Osteocyte (in vitro differentiated cells): ENCODE measurements at regions not wholly inside any gene's neighbourhood (a gene's known extent, or its start where the extent isn't known, plus 50 kb on each side); places are given as distances from the start of the nearest gene placed in this dataset.

Source experiments
- DNase-seq: peaks from one replicate; pipeline ENCODE4 v3.0.0; 2021; ENCODE audit warnings: mixed read lengths; ENCODE audit not compliant: unreplicated experiment; ENCODE audit errors: extremely low spot score
- H3K27ac Mint-ChIP-seq: one replicate; pipeline ENCODE4 v1.8.0; 2021; ENCODE audit warnings: mild to moderate bottlenecking, mixed read lengths; ENCODE audit not compliant: unreplicated experiment
- H3K27me3 Mint-ChIP-seq: one replicate; pipeline ENCODE4 v1.8.0; 2021; ENCODE audit warnings: mixed read lengths; ENCODE audit not compliant: unreplicated experiment
- H3K36me3 Mint-ChIP-seq: one replicate; pipeline ENCODE4 v1.8.0; 2021; ENCODE audit warnings: mixed read lengths; ENCODE audit not compliant: unreplicated experiment
- H3K4me1 Mint-ChIP-seq: one replicate; pipeline ENCODE4 v1.8.0; 2021; ENCODE audit warnings: mixed read lengths; ENCODE audit not compliant: unreplicated experiment
- H3K4me3 Mint-ChIP-seq: one replicate; pipeline ENCODE4 v1.8.0; 2021; ENCODE audit warnings: mild to moderate bottlenecking, moderate library complexity, mixed read lengths; ENCODE audit not compliant: unreplicated experiment
- H3K9me3 Mint-ChIP-seq: one replicate; pipeline ENCODE4 v1.8.0; 2021; ENCODE audit warnings: mixed read lengths; ENCODE audit not compliant: unreplicated experiment
- CTCF ChIP-seq: fragments of 200-600 bp; sonication (generic); IDR thresholded peaks from 2 replicates; pipeline ENCODE4 v1.5.0; 2021; ENCODE audit warnings: antibody characterized with exemption, mild to moderate bottlenecking, moderate library complexity

GRCh38 chr15:45980366-45980765 is 345.5 kb downstream of the SQOR start:
- Mint-ChIP-seq H3K9me3 (peaks cover 9% of the 10 kb centered on the region), H3K27me3 (peaks cover 2% of the 10 kb centered on the region), H3K27ac (no peak overlapping the region), H3K36me3 (no peaks in the 10 kb centered on the region), H3K4me1 (no peaks in the 10 kb centered on the region), H3K4me3 (no peak overlapping the region)
- no peak for TF ChIP-seq CTCF
- DNase-seq = no peak

GRCh38 chr15:45981625-45982024 is 346.8 kb downstream of the SQOR start:
- H3K27ac Mint-ChIP-seq = no peak overlapping the region
- H3K9me3 Mint-ChIP-seq = peaks cover 17% of the 10 kb centered on the region
- no peaks in the 10 kb centered on the region for H3K36me3 Mint-ChIP-seq
- no peaks in the 10 kb centered on the region for H3K4me1 Mint-ChIP-seq
- H3K4me3 Mint-ChIP-seq = no peak overlapping the region
- H3K27me3 Mint-ChIP-seq = peaks cover 2% of the 10 kb centered on the region
- TF ChIP-seq CTCF = no peak
- no peak for DNase-seq

- Mint-ChIP-seq H3K27ac (no peak overlapping the region), H3K9me3 (peaks cover 15% of the 10 kb centered on the region), H3K4me3 (no peak overlapping the region), H3K36me3 (no peaks in the 10 kb centered on the region), H3K27me3 (peaks cover 3% of the 10 kb centered on the region), H3K4me1 (no peaks in the 10 kb centered on the region)
- no peak for DNase-seq
- no peak for TF ChIP-seq CTCF
Measured at GRCh38 chr15:45991863-45992262, 357.0 kb downstream of the SQOR start.

GRCh38 chr15:45993072-45993471 is 358.2 kb downstream of the SQOR start:
- Mint-ChIP-seq H3K36me3 (no peaks in the 10 kb centered on the region), H3K4me1 (no peaks in the 10 kb centered on the region), H3K27ac (no peak overlapping the region), H3K9me3 (peaks cover 15% of the 10 kb centered on the region), H3K4me3 (no peak overlapping the region), H3K27me3 (peaks cover 3% of the 10 kb centered on the region)
- TF ChIP-seq CTCF = no peak
- no peak for DNase-seq

GRCh38 chr15:45993508-45993907 is 358.7 kb downstream of the SQOR start:
- no peak for DNase-seq
- TF ChIP-seq CTCF = no peak
- no peaks in the 10 kb centered on the region for H3K36me3 Mint-ChIP-seq

More at GRCh38 chr15:45993508-45993907, 358.7 kb downstream of the SQOR start:
- H3K4me3 Mint-ChIP-seq = no peak overlapping the region
- H3K27me3 Mint-ChIP-seq = peaks cover 3% of the 10 kb centered on the region
- no peaks in the 10 kb centered on the region for H3K4me1 Mint-ChIP-seq
- no peak overlapping the region for H3K27ac Mint-ChIP-seq
- H3K9me3 Mint-ChIP-seq = peaks cover 15% of the 10 kb centered on the region
